ENCODE measurements at regions not wholly inside any gene's neighbourhood (a gene's known extent, or its start where the extent isn't known, plus 50 kb on each side); places are given as distances from the start of the nearest gene placed in this dataset.
"Not testable (repeated sequence)": the region's sequence is repeated elsewhere in the genome, so short reads cannot be mapped to it uniquely, and the experiment has no call there.

DNA sequence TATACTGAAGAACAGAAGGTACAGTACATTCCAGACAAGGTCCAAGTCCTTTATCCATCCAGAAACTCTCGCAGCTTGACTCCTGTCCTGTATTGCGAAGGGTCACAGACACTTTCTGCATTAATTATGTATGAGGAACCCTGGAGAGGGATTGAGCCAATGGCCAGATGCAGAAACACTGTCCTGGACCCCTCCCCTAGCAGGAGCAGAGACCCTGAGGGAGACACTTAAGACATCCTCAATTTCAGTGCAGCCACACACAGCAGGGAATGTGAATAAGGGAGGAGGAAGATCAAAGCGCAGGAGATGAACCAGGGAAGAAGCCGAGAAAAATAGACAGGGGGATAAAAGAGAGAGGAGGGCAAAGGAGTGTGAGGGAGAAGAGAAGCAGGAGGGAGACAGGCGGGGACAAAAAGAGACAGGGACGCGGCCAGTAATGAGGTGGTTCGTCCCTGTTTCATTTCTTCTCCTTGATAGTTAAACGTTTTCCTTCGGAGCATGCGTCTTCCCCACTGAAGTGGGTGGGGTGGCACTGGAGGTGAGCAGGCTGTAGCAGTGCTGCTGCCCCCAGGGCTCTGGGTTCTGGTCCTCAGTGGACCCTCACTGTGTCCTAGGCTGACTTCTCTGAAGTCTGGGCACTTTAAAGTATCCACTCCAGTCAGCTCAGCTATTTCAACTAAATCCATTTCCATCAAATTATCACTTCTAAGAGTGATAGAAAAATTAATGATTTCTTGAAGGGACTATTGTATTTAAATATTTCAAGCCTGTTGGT, 356.4 kb upstream of the NOCT start:
- no peak for DNase-seq (ENCODE audit: low spot score)

- no peak for DNase-seq (ENCODE audit: low spot score)
Measured at GRCh38 chr4:138658518-138658917, 357.1 kb upstream of the NOCT start.

- no peak for DNase-seq (ENCODE audit: low spot score)
Measured at GRCh38 chr4:138656990-138657389, 358.6 kb upstream of the NOCT start.

DNA sequence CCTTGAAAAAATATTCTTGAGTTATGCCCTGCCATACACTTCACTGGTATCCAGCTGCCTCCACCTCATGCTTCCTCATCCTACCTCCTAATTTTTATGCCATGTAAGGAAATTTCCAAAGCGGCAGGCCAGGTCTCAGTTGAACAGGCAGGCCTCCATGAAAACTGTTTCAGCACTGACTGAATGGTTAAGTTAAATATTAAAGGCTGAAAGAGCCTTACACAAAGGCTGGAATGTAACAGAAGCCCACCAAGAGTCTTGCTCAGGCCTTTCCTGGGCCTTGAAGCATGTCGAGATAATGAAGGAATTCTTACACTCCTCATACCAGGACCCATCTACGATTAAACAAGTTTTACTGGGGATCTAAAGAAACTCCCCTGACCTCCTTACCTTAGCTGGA, 359.6 kb upstream of the NOCT start:
- DNase-seq (ENCODE audit: low spot score) = no peak

DNA sequence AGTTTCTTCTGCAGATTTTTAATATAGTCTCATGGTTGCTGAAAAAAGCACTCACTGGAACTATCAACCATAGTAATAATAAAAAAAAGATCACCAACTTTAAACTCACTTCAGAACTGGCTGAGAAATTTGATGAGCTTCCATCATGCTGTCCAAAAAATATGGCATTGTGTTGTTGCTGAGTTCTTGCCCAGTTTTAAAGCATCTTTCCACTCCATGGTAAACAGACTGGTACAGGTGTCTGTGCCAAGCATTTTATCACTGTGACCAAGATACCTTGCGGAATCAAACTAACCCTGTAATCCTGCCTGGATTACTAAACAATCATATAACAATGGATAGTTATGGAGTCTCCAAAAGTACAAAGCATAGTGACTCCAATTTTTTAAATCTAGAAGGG, 360.3 kb upstream of the NOCT start:
- no peak for DNase-seq (ENCODE audit: low spot score)

GRCh38 chr4:138650929-138651448, 364.6 kb upstream of the NOCT start:
- DNase-seq (ENCODE audit: low spot score) = no peak

- DNase-seq (ENCODE audit: low spot score) = no peak
Measured at GRCh38 chr4:138650495-138650894, 365.1 kb upstream of the NOCT start.

GRCh38 chr4:138647433-138647832, 368.1 kb upstream of the NOCT start:
- no peak for DNase-seq (ENCODE audit: low spot score)

DNA sequence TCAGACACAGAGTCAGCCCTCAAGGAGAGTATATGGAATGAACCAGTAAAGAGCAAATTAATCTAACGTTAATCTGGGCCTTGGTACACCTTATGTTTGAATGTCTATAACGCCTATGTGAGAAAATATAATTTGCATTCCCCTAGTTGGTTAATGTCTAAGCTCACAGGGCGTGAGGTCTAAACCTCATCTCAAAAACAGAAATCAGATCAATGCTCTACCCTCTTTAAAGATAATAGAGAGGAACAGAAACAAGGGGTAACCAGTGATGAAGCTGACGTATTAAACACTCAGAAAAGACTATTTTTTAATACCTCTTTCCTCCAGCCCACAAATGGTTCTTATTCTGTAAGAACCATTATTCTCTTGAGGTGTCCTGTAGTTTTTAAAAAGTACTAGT, 369.2 kb upstream of the NOCT start:
- no peak for DNase-seq (ENCODE audit: low spot score)

- no peak for DNase-seq (ENCODE audit: low spot score)
Measured at GRCh38 chr4:138645289-138645688, 370.3 kb upstream of the NOCT start.

DNA sequence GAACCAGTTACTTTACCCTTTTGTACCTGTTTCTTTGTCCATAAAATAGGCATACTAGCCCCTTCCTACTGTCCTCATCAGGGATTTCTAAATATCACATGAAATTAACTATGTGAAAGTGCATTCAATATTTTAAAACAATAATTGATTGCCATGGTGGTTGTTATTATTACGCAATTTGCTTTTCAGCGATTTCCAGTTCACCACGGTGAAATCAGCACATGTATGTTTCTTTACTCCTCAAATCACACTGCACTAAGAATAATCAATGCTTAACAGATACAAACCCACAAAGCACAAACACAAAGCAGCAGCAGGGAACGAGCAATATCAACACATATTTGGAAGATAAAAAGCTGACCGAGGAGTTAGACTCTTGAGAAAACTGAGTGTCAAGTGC, 371.3 kb upstream of the NOCT start:
- DNase-seq (ENCODE audit: low spot score) = no peak

DNA sequence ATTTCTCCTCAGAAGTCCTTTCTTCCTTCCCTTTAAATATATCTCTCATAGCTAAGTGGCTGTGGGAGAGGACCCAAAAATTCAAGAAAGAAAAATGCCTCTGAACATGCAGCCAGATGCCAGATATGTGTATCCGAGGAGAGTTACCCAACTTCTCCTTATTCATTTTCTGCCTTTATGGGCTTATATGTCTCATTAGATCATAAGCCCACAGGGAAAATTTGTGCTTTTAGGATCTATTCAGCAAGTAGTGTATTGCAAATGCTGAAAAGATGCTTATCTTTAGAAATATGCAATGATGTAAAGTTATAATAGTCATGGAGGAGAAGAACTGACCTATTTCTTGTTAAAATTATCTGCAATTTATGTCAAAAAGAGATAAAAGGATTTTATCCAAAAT, 371.8 kb upstream of the NOCT start:
- DNase-seq (ENCODE audit: low spot score) = no peak

DNA sequence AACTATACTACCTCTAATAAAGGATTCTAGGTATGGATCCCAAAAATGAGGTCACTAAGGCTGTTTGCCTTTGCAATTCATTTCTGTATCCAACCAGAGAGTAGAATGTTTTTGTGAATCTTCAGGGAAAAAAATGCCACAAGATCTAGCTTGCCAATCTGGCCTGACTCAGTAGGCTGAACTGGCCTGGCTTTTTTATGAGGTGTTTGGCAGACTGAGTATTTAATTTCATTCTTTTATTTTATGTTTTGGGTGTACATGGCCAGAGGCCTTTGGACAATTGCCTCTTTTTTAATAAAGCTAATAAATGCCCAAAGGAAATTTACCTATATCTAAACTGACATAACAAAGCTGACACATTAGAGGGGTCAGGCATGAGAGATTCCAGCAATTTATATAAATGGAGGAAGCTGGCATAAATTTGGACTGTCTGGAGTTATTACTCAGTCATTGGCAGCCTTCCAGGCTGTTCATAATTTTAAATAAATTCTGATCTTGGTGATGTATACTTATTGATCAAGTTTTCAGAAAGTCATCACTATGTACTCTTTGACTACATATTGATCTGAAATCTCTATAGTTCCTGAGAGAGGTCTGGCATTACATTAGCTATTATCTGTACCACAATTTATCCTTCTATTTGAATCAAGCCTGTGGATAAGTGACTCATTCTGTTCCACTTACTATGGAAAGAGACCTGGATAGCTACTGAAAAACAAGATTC, 376.4 kb upstream of the NOCT start:
- DNase-seq (ENCODE audit: low spot score) = no peak

- no peak for DNase-seq (ENCODE audit: low spot score)
Measured at GRCh38 chr4:138636781-138637180, 378.8 kb upstream of the NOCT start.

DNA sequence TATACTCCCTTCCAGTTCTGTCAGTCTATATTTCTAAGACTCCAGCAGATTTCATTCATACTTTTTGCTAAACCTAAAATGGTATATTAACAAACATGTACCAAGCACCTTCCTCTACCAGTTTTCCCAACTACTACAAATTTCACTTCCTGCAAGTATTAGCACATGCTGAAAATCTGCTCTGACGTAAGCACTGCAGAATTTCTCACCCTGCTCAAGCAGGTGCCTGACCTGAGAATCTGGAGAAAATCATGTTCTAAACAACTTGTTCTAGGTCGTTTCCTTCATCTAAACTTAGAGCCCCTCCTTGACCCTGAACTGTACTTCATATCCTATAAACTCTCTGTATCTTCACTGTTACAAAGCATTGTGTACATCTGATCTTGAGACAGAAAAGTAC, 380.7 kb upstream of the NOCT start:
- DNase-seq (ENCODE audit: low spot score) = no peak

GRCh38 chr4:138633580-138633904, 382.0 kb upstream of the NOCT start:
- DNase-seq (ENCODE audit: low spot score) = no peak

DNA sequence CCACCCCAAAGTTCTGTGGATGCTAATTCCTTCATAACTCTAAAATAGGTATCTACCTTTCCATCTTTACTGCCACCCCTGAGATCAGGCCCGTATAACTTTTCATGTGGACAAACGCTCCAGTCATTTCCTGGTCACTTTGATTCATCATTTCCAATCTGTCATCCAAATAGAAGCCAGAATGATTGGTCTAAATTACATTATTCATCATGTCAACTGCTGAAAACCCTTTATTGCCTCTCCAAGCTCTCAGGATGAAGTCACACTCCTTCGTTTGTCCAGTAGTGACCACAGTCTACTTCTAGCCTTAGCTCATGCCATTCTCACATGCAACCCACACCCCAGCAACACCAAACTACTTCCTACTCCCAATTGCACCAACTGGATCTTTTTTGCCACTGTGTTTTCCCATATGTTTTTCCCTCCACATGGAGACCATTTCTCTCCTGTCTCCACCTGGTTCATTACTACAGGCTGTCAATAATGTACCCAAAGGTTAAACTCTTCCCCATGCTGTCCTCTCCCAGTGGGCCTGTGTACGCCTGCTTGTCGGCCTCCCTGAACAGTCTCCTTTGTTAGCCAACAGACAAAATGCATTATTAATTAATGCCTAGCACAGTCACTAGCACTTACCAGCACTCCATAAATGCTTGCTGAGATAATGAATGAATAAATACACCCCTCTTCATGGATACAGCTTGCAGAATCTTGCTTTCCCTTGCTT, 382.6 kb upstream of the NOCT start:
- no peak for DNase-seq (ENCODE audit: low spot score)

DNA sequence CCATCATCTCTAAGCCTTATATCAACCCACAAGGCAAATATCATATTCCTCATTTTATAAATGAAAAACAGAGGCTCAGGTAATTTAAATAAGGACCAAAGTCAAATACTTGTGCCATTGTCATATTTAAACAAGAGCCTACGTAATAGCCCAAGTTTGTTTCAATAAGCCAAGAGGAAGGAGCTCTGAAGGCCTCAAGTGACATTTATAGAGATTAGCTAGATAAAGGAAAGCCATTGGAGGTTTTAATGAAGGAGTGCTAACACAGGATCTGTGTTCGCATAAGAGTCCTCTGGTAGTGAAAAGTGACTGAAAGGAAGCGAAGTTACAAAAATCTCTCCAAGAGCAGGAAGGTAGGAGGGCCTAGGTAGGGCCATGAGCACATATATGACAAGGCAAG, 384.9 kb upstream of the NOCT start:
- DNase-seq (ENCODE audit: low spot score) = no peak

- no peak for DNase-seq (ENCODE audit: low spot score)
Measured at GRCh38 chr4:138629669-138630068, 385.9 kb upstream of the NOCT start.

- DNase-seq (ENCODE audit: low spot score) = no peak
Measured at GRCh38 chr4:138627096-138627495, 384.9 kb upstream of the SLC7A11 start.

DNA sequence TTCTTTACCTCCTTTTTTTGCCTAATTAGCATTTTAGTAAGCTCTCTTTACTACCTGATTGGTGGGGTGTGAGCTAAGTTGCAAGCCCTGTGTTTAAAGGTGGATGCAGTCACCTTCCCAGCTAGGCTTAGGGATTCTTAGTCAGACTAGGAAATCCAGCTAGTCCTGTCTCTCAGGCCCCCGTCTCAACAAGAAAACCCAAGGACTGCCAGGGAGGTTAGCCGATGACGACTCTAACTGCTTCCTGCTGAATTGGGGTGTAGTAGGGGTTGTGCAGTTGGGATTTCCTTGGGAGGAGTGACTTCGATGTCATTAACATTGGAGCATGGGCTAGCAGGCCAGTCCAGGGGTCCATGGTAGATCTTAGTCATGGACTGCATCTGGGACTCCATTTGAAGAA, 380.2 kb upstream of the SLC7A11 start:
- DNase-seq (ENCODE audit: low spot score) = not testable (repeated sequence)

GRCh38 chr4:138616775-138617174, 374.6 kb upstream of the SLC7A11 start:
- no peak for DNase-seq (ENCODE audit: low spot score)
